ENCODE measurements at regions not wholly inside any gene's neighbourhood (a gene's known extent, or its start where the extent isn't known, plus 50 kb on each side); places are given as distances from the start of the nearest gene placed in this dataset.

DNA sequence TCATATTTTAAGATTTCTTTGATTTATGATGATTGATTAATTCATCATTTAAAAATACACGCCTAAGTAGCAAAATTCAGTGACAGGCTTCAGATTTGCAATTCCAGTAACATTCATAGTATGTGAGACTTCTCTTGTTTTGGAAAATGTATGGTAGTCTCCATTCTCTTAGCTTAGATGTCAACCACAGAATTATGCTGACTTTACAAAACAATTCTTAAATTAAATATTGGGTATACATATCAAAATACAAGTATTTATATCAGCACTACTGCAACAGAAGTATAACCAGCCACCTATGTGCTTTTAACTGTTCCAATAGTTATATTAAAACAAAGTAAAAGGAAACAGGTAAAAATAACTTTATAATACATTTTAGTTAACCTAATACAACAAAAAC is 1328.6 kb upstream of the ADGRL2 start:
- no peak overlapping the region for H3K9ac ChIP-seq (ENCODE audit: low read length in 5 of 5)
- H3K36me3 ChIP-seq (ENCODE audit: control insufficient read depth in 5 of 5, insufficient read depth in 5 of 5, low read length in 5 of 5), result no peaks in the 10 kb centered on the region
- no peaks in the 10 kb centered on the region for H3K4me1 ChIP-seq (ENCODE audit: control insufficient read depth in 5 of 5, insufficient read depth in 5 of 5, low read length in 5 of 5)
- H3K27ac ChIP-seq (ENCODE audit: low read depth, low read length), result no peak overlapping the region
- H3K9me3 ChIP-seq (ENCODE audit: control insufficient read depth in 5 of 5, low read length in 5 of 5), result peaks cover 0 to 2% (median 0%) of the 10 kb centered on the region in 5 donors
- H3K4me3 ChIP-seq (ENCODE audit: low read depth in 1 of 5, low read length in 5 of 5), result no peak overlapping the region
- no peaks in the 10 kb centered on the region for H3K27me3 ChIP-seq (ENCODE audit: control insufficient read depth in 5 of 5, insufficient read depth in 4 of 5, low read length in 5 of 5)

DNA sequence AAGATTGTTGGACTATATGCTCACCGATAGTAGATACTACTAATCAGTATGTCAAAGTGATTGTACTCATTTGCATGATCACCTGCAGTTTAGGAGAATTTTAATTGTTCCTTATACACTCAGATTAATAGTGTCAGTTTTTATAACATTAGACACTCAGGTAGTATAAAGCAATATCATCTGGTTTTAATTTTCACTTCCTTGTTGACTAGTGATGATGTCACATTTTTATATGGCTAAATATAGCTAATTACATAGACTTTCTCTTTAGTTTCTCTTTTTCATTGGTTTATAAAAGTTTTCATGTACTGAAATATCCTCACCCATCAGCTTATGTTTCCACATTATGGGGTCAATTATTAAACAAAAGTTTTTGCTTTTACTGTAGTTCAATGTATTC is 1332.4 kb upstream of the ADGRL2 start:
- Histone ChIP-seq H3K27me3 (ENCODE audit: control insufficient read depth in 5 of 5, insufficient read depth in 4 of 5, low read length in 5 of 5) (no peaks in the 10 kb centered on the region), H3K9ac (ENCODE audit: low read length in 5 of 5) (no peak overlapping the region), H3K36me3 (ENCODE audit: control insufficient read depth in 5 of 5, insufficient read depth in 5 of 5, low read length in 5 of 5) (no peaks in the 10 kb centered on the region), H3K9me3 (ENCODE audit: control insufficient read depth in 5 of 5, low read length in 5 of 5) (peaks cover 0 to 2% (median 0%) of the 10 kb centered on the region in 5 donors), H3K4me1 (ENCODE audit: control insufficient read depth in 5 of 5, insufficient read depth in 5 of 5, low read length in 5 of 5) (no peaks in the 10 kb centered on the region), H3K4me3 (ENCODE audit: low read depth in 1 of 5, low read length in 5 of 5) (no peak overlapping the region), H3K27ac (ENCODE audit: low read depth, low read length) (no peak overlapping the region)

DNA sequence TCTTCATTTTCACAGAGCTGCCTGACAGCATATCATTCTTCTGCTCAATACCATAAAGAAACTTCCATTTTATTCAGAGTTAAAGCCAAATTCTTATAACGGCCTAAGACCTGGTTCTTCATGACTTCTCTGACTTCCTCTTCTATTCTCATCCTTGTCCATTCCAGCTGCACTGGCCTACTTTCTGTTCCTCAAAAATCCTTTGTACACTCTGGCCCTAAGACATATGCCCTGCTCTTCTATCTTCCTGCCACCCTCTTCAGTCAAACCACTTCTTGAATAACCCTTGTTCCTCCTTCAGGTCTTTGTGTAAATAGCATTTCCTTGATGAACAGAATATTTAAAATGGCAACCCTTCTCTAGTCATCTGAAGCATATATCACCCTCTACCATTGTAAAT is 1338.7 kb upstream of the ADGRL2 start:
- no peak overlapping the region for H3K9ac ChIP-seq (ENCODE audit: low read length in 5 of 5)
- no peak overlapping the region for H3K27ac ChIP-seq (ENCODE audit: low read depth, low read length)
- H3K4me1 ChIP-seq (ENCODE audit: control insufficient read depth in 5 of 5, insufficient read depth in 5 of 5, low read length in 5 of 5), result no peaks in the 10 kb centered on the region

DNA sequence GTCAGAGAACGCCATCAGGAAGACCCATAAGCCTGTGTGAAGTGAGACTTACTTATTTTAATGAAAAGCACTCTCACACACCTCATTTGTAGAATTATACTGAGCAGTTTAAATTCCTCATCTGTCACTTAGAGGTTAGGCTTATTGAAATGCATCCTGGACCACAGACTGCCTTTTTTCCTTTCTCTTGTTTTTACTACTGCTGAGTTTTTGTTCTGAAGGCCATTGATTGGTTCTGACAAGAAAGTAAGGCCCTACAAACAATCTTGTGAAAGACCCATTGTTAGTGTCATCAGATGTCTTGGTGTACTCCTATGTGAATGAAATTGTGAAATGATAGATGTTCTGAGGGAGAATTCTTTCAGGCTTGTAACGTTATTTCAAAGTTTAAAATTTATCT is 1343.3 kb upstream of the ADGRL2 start:
- Histone ChIP-seq H3K36me3 (ENCODE audit: control insufficient read depth in 5 of 5, insufficient read depth in 5 of 5, low read length in 5 of 5) (no peaks in the 10 kb centered on the region), H3K27ac (ENCODE audit: low read depth, low read length) (no peak overlapping the region), H3K27me3 (ENCODE audit: control insufficient read depth in 5 of 5, insufficient read depth in 4 of 5, low read length in 5 of 5) (no peaks in the 10 kb centered on the region), H3K9ac (ENCODE audit: low read length in 5 of 5) (no peak overlapping the region), H3K4me3 (ENCODE audit: low read depth in 1 of 5, low read length in 5 of 5) (no peak overlapping the region), H3K9me3 (ENCODE audit: control insufficient read depth in 5 of 5, low read length in 5 of 5) (no peaks in the 10 kb centered on the region), H3K4me1 (ENCODE audit: control insufficient read depth in 5 of 5, insufficient read depth in 5 of 5, low read length in 5 of 5) (no peaks in the 10 kb centered on the region)

More for the DNA sequence above, 1338.7 kb upstream of the ADGRL2 start:
- no peaks in the 10 kb centered on the region for H3K27me3 ChIP-seq (ENCODE audit: control insufficient read depth in 5 of 5, insufficient read depth in 4 of 5, low read length in 5 of 5)
- no peak overlapping the region for H3K4me3 ChIP-seq (ENCODE audit: low read depth in 1 of 5, low read length in 5 of 5)
- no peaks in the 10 kb centered on the region for H3K9me3 ChIP-seq (ENCODE audit: control insufficient read depth in 5 of 5, low read length in 5 of 5)
- no peaks in the 10 kb centered on the region for H3K36me3 ChIP-seq (ENCODE audit: control insufficient read depth in 5 of 5, insufficient read depth in 5 of 5, low read length in 5 of 5)

DNA sequence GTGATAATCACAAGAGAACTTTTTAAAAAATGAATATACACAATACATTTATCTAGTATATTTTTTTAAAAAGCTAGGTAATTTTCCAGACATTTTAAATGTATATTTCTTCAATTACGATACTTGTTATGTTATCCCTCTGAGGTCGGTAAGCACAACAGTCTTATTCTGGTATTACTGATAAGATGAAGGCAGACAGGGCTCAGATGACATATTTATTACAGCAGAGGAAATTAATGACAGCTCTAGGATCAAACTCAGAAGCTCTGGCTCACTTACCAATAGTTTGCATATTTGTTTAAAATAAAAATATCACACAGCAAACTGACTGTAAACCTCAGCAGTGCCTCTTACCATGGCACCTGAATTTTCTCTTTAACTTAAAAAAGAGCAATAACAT is 1347.0 kb upstream of the ADGRL2 start:
- Histone ChIP-seq H3K4me1 (ENCODE audit: control insufficient read depth in 5 of 5, insufficient read depth in 5 of 5, low read length in 5 of 5) (no peaks in the 10 kb centered on the region), H3K9ac (ENCODE audit: low read length in 5 of 5) (no peak overlapping the region), H3K9me3 (ENCODE audit: control insufficient read depth in 5 of 5, low read length in 5 of 5) (no peaks in the 10 kb centered on the region), H3K36me3 (ENCODE audit: control insufficient read depth in 5 of 5, insufficient read depth in 5 of 5, low read length in 5 of 5) (no peaks in the 10 kb centered on the region), H3K4me3 (ENCODE audit: low read depth in 1 of 5, low read length in 5 of 5) (no peak overlapping the region), H3K27ac (ENCODE audit: low read depth, low read length) (no peak overlapping the region), H3K27me3 (ENCODE audit: control insufficient read depth in 5 of 5, insufficient read depth in 4 of 5, low read length in 5 of 5) (no peaks in the 10 kb centered on the region)

DNA sequence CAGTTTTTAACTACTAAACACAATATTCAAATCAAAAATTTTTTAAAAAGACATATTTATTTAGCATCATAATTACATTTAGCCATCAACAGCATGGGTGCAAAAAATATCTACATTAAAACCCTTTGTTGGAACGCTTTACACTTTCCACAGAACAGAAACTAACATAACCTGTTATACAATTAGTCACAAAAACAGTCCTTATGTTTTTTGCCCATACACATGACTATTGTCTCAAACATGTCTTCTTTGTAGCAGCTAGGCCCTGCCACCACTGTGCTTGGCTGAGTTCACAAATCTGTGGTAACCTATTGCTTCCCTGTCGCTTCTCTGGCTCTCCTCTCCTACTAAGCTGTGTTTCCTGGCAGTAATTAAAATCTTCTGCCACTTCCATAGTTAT is 1350.0 kb upstream of the ADGRL2 start:
- Histone ChIP-seq H3K9ac (ENCODE audit: low read length in 5 of 5) (no peak overlapping the region), H3K36me3 (ENCODE audit: control insufficient read depth in 5 of 5, insufficient read depth in 5 of 5, low read length in 5 of 5) (no peaks in the 10 kb centered on the region), H3K4me1 (ENCODE audit: control insufficient read depth in 5 of 5, insufficient read depth in 5 of 5, low read length in 5 of 5) (no peaks in the 10 kb centered on the region), H3K27me3 (ENCODE audit: control insufficient read depth in 5 of 5, insufficient read depth in 4 of 5, low read length in 5 of 5) (no peaks in the 10 kb centered on the region), H3K27ac (ENCODE audit: low read depth, low read length) (no peak overlapping the region), H3K4me3 (ENCODE audit: low read depth in 1 of 5, low read length in 5 of 5) (no peak overlapping the region), H3K9me3 (ENCODE audit: control insufficient read depth in 5 of 5, low read length in 5 of 5) (no peaks in the 10 kb centered on the region)

DNA sequence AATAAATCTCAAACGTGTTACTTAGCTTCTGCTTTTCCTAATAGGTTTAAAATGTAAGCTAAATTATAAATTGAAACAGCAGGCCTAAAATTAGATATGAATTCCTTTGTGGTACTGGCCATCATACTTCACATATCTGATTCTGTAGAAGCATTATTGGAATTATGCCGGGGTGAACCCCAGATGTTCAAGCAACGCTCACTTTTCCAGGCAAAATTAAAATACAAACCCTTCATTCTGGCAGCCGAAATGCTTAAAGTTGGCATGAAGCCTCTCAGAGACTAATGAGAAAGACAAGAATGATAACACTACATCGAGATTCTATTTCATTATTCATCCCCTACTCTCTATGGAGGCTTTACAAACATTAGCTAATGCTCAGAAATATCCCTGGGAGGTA is 1352.7 kb upstream of the ADGRL2 start:
- H3K27me3 ChIP-seq (ENCODE audit: control insufficient read depth in 5 of 5, insufficient read depth in 4 of 5, low read length in 5 of 5), result no peaks in the 10 kb centered on the region
- H3K9ac ChIP-seq (ENCODE audit: low read length in 5 of 5), result no peak overlapping the region
- no peak overlapping the region for H3K4me3 ChIP-seq (ENCODE audit: low read depth in 1 of 5, low read length in 5 of 5)
- no peaks in the 10 kb centered on the region for H3K4me1 ChIP-seq (ENCODE audit: control insufficient read depth in 5 of 5, insufficient read depth in 5 of 5, low read length in 5 of 5)
- no peaks in the 10 kb centered on the region for H3K36me3 ChIP-seq (ENCODE audit: control insufficient read depth in 5 of 5, insufficient read depth in 5 of 5, low read length in 5 of 5)
- no peaks in the 10 kb centered on the region for H3K9me3 ChIP-seq (ENCODE audit: control insufficient read depth in 5 of 5, low read length in 5 of 5)
- H3K27ac ChIP-seq (ENCODE audit: low read depth, low read length), result no peak overlapping the region

DNA sequence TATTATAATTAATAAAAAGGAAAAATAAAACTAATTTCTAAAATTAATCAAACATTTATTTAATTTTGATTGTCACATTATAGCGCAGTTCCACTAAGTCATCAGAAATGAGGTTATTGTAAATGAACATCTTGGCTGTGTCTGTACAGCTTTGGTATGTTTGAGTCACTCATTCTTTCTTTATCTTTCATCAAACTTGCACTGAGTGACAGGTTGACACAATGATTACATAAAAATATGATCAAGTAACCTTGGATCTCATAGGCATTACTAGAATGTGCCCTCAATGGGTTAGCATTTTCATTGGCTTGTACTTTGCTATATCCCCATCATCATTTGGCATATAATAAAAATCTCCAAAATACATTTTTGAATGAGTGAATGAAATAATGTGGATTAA is 1353.2 kb upstream of the ADGRL2 start:
- H3K4me1 ChIP-seq (ENCODE audit: control insufficient read depth in 5 of 5, insufficient read depth in 5 of 5, low read length in 5 of 5), result no peaks in the 10 kb centered on the region

DNA sequence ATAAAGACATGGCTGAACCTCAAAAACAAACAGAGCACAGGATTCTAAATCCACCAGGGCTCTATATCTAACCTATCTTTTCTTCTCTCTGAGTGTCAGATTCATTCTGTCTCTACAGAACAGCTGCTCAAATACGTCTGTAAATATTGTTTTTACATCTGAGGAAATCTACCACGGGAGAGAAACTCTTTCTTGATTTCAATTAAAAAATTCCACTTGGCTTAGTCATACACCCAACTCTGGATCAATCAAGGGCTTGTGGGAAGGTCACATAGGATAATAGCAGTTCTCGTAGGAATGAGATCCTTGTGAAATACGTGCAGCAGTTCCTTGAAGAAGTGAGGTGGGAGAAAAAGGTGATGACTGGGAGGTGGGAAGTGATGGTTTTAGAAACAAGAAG is 1355.7 kb upstream of the ADGRL2 start:
- no peaks in the 10 kb centered on the region for H3K4me1 ChIP-seq (ENCODE audit: control insufficient read depth in 5 of 5, insufficient read depth in 5 of 5, low read length in 5 of 5)
- H3K36me3 ChIP-seq (ENCODE audit: control insufficient read depth in 5 of 5, insufficient read depth in 5 of 5, low read length in 5 of 5), result no peaks in the 10 kb centered on the region
- H3K9me3 ChIP-seq (ENCODE audit: control insufficient read depth in 5 of 5, low read length in 5 of 5), result no peaks in the 10 kb centered on the region
- no peak overlapping the region for H3K27ac ChIP-seq (ENCODE audit: low read depth, low read length)
- H3K27me3 ChIP-seq (ENCODE audit: control insufficient read depth in 5 of 5, insufficient read depth in 4 of 5, low read length in 5 of 5), result no peaks in the 10 kb centered on the region
- no peak overlapping the region for H3K4me3 ChIP-seq (ENCODE audit: low read depth in 1 of 5, low read length in 5 of 5)
- H3K9ac ChIP-seq (ENCODE audit: low read length in 5 of 5), result no peak overlapping the region

More for the DNA sequence above, 1353.2 kb upstream of the ADGRL2 start:
- Histone ChIP-seq H3K27me3 (ENCODE audit: control insufficient read depth in 5 of 5, insufficient read depth in 4 of 5, low read length in 5 of 5) (no peaks in the 10 kb centered on the region), H3K9ac (ENCODE audit: low read length in 5 of 5) (no peak overlapping the region), H3K9me3 (ENCODE audit: control insufficient read depth in 5 of 5, low read length in 5 of 5) (no peaks in the 10 kb centered on the region), H3K36me3 (ENCODE audit: control insufficient read depth in 5 of 5, insufficient read depth in 5 of 5, low read length in 5 of 5) (no peaks in the 10 kb centered on the region), H3K27ac (ENCODE audit: low read depth, low read length) (no peak overlapping the region), H3K4me3 (ENCODE audit: low read depth in 1 of 5, low read length in 5 of 5) (no peak overlapping the region)

DNA sequence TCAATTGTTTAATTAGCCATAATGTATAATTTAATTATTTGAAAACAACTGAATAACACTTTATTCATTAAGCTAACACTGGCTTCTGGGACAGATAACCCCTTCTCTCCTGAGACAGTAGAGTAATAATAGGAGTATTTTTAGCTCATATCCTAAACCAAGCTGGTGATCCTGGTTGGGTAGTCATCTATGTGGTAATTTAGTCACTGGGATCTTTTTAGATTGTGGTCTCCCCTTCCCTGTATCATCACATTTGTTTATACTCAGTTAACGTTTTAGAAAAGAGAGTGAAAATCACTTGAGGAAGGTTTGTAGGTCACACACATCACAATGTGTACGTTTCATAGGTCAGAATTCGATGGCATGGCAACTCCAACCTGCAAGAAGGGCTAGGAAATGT is 1356.6 kb upstream of the ADGRL2 start:
- Histone ChIP-seq H3K27me3 (ENCODE audit: control insufficient read depth in 5 of 5, insufficient read depth in 4 of 5, low read length in 5 of 5) (no peaks in the 10 kb centered on the region), H3K27ac (ENCODE audit: low read depth, low read length) (no peak overlapping the region), H3K36me3 (ENCODE audit: control insufficient read depth in 5 of 5, insufficient read depth in 5 of 5, low read length in 5 of 5) (no peaks in the 10 kb centered on the region), H3K4me1 (ENCODE audit: control insufficient read depth in 5 of 5, insufficient read depth in 5 of 5, low read length in 5 of 5) (no peaks in the 10 kb centered on the region), H3K9ac (ENCODE audit: low read length in 5 of 5) (no peak overlapping the region), H3K4me3 (ENCODE audit: low read depth in 1 of 5, low read length in 5 of 5) (no peak overlapping the region), H3K9me3 (ENCODE audit: control insufficient read depth in 5 of 5, low read length in 5 of 5) (no peaks in the 10 kb centered on the region)

DNA sequence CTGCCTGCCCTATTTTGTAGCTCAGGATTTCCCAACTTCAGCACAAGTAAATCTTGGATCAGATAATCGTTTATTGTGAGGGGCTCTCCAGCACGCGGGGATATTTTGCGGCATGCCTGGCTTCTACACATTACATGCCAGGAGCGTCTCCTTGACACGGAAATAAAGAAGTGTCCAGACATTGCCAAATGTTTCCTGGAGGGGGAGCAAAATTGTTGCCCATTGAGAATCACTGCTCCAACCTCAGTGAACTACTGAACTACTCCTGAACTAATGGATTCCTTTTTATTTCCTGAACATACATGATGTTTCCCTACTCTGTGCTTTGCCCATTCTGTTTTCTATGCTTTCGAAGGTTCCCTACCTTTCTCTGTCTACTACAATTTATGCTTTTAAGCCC is 1359.1 kb upstream of the ADGRL2 start:
- no peaks in the 10 kb centered on the region for H3K9me3 ChIP-seq (ENCODE audit: control insufficient read depth in 5 of 5, low read length in 5 of 5)
- H3K27me3 ChIP-seq (ENCODE audit: control insufficient read depth in 5 of 5, insufficient read depth in 4 of 5, low read length in 5 of 5), result no peaks in the 10 kb centered on the region
- H3K4me3 ChIP-seq (ENCODE audit: low read depth in 1 of 5, low read length in 5 of 5), result no peak overlapping the region
- H3K27ac ChIP-seq (ENCODE audit: low read depth, low read length), result no peak overlapping the region
- H3K9ac ChIP-seq (ENCODE audit: low read length in 5 of 5), result no peak overlapping the region
- no peaks in the 10 kb centered on the region for H3K4me1 ChIP-seq (ENCODE audit: control insufficient read depth in 5 of 5, insufficient read depth in 5 of 5, low read length in 5 of 5)
- no peaks in the 10 kb centered on the region for H3K36me3 ChIP-seq (ENCODE audit: control insufficient read depth in 5 of 5, insufficient read depth in 5 of 5, low read length in 5 of 5)
